ENCODE measurements at regions not wholly inside any gene's neighbourhood (a gene's known extent, or its start where the extent isn't known, plus 50 kb on each side); places are given as distances from the start of the nearest gene placed in this dataset.

- TF ChIP-seq CTCF (IDR thresholded peaks at IDR 0.05) = no peak
- no peak for TF ChIP-seq POLR2A (IDR thresholded peaks at IDR 0.05)
These were observed 80.4 kb downstream of the DACT2 start for GRCh38 chr6:168239044-168239773.

Data from right lobe of liver (tissue), 4 donors.